Muscle layer of duodenum (tissue), 2 donors: ENCODE measurements at regions not wholly inside any gene's neighbourhood (a gene's known extent, or its start where the extent isn't known, plus 50 kb on each side); places are given as distances from the start of the nearest gene placed in this dataset.

Experiments used
- H3K27ac ChIP-seq: one replicate; pipeline ENCODE4 v1.7.0; 2013; ENCODE audit warnings: mild to moderate bottlenecking, low read length
- H3K27me3 ChIP-seq: one replicate; pipeline ENCODE4 v1.7.0; 2013; ENCODE audit warnings: low read depth, mild to moderate bottlenecking, control low read depth, low read length
- H3K36me3 ChIP-seq, 2 donors: one replicate each; pipeline ENCODE4 v1.7.0; 2013; ENCODE audit warnings: low read length in 2 of 2, control low read depth in 1 of 2, mild to moderate bottlenecking in 1 of 2; ENCODE audit not compliant: insufficient read depth in 2 of 2, control insufficient read depth in 1 of 2
- H3K4me1 ChIP-seq, 2 donors: one replicate each; pipeline ENCODE4 v1.7.0; 2013; ENCODE audit warnings: low read length in 2 of 2, mild to moderate bottlenecking in 2 of 2, control low read depth in 1 of 2, moderate library complexity in 1 of 2; ENCODE audit not compliant: insufficient read depth in 2 of 2, control insufficient read depth in 1 of 2
- H3K4me3 ChIP-seq, 2 donors: one replicate each; pipeline ENCODE4 v1.7.0; 2013; ENCODE audit warnings: low read length in 2 of 2, low read depth in 1 of 2, mild to moderate bottlenecking in 1 of 2
- H3K9me3 ChIP-seq, 2 donors: one replicate each; pipeline ENCODE4 v1.7.0; 2013; ENCODE audit warnings: low read length in 2 of 2, control low read depth in 1 of 2, mild to moderate bottlenecking in 1 of 2; ENCODE audit not compliant: control insufficient read depth in 1 of 2
- donor health status: healthy.

DNA sequence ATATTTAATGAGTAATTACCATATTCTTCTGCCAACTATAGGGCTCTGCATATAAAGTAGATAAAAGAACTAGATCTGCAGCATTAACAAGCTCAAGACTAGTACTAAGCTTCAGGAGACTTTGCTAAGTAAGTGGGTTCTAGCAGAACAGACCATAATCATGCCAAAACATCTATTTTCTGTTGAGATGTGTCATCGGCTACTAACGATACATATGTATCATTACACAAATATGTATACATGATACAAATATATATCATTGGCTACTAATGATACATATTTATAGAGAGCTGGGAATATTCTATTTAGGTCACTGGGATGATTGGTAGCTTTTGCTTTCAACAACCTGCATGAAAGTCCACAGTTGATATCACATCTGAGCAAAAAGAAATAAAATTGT is 185.8 kb upstream of the DCBLD2 start:
- Histone ChIP-seq H3K4me3 (no peak overlapping the region), H3K9me3 (no peaks in the 10 kb centered on the region), H3K36me3 (no peaks in the 10 kb centered on the region), H3K27ac (no peak overlapping the region), H3K27me3 (no peaks in the 10 kb centered on the region), H3K4me1 (no peaks in the 10 kb centered on the region)

DNA sequence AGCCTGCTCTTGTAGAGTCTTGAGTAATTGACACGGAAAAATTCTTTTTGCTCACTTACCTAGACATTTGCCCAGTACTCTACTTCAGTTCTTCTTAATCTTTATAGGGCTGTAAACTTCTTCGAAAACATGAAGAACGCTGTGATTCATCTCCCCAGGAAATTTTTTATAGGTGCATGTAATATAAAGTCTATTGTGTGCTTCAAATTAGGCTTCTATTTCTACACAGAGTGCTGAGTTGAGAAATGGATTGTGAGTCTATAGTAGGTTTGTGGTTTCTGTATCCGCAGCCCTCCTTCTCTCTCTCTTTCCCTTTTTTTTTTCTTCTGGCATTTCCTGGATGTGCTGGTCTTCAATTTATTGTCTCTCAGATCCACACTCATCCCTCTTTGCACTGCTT is 183.3 kb upstream of the DCBLD2 start:
- no peaks in the 10 kb centered on the region for H3K4me1 ChIP-seq
- no peak overlapping the region for H3K27ac ChIP-seq
- no peaks in the 10 kb centered on the region for H3K9me3 ChIP-seq
- H3K36me3 ChIP-seq = no peaks in the 10 kb centered on the region
- no peaks in the 10 kb centered on the region for H3K27me3 ChIP-seq
- no peak overlapping the region for H3K4me3 ChIP-seq

DNA sequence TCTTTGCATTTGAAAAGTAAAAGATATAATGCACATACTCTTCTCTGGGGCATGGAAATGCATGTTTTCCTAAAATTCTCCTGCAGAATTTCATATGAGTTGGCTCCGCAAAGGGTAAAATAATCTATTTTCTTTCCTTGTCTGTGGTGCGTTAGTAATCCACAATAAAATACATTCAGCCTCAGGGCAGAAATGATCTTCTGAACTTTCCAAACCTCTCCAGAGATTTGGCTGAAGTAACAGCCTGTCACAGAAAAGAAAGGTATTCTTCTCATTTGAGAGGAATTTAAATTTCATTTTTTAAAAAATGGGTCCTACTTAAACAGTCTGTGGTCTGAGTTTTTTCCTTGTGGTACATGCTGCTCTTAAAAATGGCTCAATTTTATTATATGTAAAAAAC is 182.7 kb upstream of the DCBLD2 start:
- no peaks in the 10 kb centered on the region for H3K27me3 ChIP-seq
- H3K9me3 ChIP-seq = no peaks in the 10 kb centered on the region
- no peaks in the 10 kb centered on the region for H3K4me1 ChIP-seq
- H3K27ac ChIP-seq = no peak overlapping the region
- H3K4me3 ChIP-seq = no peak overlapping the region
- no peaks in the 10 kb centered on the region for H3K36me3 ChIP-seq

DNA sequence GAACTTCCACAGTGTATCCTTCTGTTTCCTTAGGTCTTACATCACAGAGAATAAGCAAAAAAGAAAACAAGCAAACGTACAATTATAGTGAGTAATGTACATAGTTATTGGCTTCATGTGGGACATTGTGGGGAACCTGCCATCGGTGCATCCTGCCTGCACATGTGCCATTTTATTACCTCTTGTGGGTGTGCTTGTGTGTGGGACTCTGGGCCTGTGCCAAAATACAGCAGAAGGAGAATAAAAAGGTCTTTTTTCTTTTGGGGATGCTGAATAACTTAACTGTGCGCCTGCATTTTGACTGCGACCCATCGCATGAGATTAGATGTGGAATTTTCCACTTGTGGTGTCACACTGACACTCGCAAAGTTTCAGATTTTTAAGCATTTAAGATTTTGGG is 169.6 kb upstream of the DCBLD2 start:
- Histone ChIP-seq H3K27ac (no peak overlapping the region), H3K27me3 (no peaks in the 10 kb centered on the region), H3K36me3 (no peaks in the 10 kb centered on the region), H3K9me3 (peaks cover 0 to 3% of the 10 kb centered on the region in 2 donors), H3K4me1 (no peaks in the 10 kb centered on the region), H3K4me3 (no peak overlapping the region)

DNA sequence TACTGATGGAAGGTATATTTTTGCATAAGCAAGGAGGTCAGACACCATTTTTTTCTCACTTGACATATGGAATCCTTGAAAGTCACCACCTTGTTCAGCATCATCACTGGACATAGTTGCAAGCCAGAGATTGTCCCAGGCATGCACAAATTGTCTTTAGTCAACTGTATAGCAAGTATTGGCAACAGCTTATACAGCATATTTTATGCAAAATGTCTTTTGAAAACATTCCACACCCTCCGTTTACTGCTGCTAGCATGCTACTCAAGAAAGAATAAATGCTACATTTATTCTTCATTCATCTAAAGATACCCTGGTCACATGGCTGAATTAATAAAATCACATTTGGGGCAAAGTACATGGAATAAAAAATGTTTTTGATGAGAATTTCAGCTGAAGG is 168.5 kb upstream of the DCBLD2 start:
- H3K27ac ChIP-seq = no peak overlapping the region
- H3K36me3 ChIP-seq = no peaks in the 10 kb centered on the region
- H3K27me3 ChIP-seq = no peaks in the 10 kb centered on the region

DNA sequence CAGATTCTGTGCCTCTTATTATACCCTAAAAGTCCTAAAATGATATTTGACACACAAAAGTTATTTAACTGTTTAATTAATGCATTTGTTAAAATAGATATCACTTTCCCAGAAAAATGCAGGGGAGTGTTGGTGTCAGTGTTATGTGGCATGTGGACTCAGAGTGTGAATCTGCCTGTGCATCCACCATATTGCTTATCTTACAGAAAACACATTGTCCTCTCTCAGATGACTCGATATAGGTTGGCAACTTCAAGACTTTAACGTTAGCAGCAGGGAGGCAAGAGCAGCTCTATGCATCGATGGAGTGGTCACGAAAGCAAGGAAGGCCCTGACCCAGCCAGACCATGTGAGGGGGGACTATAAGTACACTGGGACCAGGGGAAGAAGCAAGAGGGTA is 165.4 kb upstream of the DCBLD2 start:
- H3K27me3 ChIP-seq = no peaks in the 10 kb centered on the region
- no peaks in the 10 kb centered on the region for H3K4me1 ChIP-seq
- no peak overlapping the region for H3K4me3 ChIP-seq
- no peaks in the 10 kb centered on the region for H3K9me3 ChIP-seq
- no peak overlapping the region for H3K27ac ChIP-seq
- H3K36me3 ChIP-seq = no peaks in the 10 kb centered on the region

More for the DNA sequence above, 168.5 kb upstream of the DCBLD2 start:
- H3K9me3 ChIP-seq = peaks cover 0 to 3% of the 10 kb centered on the region in 2 donors
- no peaks in the 10 kb centered on the region for H3K4me1 ChIP-seq
- no peak overlapping the region for H3K4me3 ChIP-seq

DNA sequence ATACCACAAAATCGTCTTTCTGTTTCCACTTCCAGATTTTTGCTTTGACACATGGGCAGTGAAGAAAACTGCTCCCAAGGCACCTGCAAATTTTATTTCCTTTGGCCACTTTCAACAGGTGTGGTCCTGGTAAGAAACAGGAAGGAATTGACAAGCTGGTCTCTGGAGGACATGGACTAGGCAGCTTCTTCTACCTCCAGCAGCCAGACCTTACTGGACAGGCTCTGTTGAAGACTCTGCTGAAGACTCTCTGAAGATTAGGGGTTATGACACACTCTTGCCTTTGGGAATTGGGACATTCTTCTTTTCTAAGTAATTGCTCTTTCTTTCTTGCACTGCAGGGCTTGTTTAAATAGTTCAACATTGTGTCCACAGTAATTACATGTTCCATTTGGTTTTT is 147.7 kb upstream of the DCBLD2 start:
- Histone ChIP-seq H3K27ac (no peak overlapping the region), H3K9me3 (no peaks in the 10 kb centered on the region), H3K27me3 (no peaks in the 10 kb centered on the region), H3K36me3 (no peaks in the 10 kb centered on the region), H3K4me1 (no peaks in the 10 kb centered on the region), H3K4me3 (no peak overlapping the region)

DNA sequence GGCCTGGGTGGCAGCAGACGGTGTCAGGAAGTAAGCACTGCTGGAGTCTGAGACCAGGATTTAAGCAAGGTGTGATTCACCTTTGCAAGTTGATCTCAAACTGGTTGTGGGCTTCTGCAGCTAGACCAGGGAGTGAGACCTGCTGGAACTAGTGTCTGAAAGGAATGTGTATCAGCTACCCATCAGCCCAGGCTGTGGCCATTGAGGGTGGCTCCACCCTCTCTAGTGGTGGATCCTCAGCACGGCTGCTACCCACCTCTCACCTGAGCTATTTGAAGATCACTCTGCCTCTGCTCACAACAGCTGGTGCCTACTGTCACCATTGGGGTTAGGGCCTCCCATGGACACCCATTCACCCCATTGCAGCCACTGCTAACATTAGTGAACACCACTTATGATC is 140.3 kb upstream of the DCBLD2 start:
- Histone ChIP-seq H3K4me1 (no peaks in the 10 kb centered on the region), H3K27me3 (no peaks in the 10 kb centered on the region), H3K4me3 (no peak overlapping the region), H3K36me3 (no peaks in the 10 kb centered on the region), H3K27ac (no peak overlapping the region), H3K9me3 (no peaks in the 10 kb centered on the region)

DNA sequence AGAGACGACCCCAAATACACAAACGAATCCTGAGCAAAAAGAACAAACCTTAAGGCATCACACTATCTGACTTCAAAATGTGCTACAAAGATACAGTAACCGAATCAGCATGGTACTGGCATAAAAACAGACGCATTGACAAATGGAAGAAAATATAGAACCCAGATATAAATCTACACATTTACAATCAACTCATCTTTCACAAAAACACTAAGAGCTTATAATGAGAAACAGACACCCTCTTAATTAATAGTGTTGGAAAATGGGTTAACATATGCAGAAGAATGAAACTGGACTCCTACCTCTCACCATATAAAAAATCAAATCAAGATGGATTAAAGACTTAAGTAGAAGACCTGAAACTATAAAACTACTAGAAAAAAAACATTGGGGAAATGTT is 130.3 kb upstream of the DCBLD2 start:
- Histone ChIP-seq H3K36me3 (no peaks in the 10 kb centered on the region), H3K27me3 (no peaks in the 10 kb centered on the region), H3K4me3 (no peak overlapping the region), H3K27ac (no peak overlapping the region), H3K9me3 (no peaks in the 10 kb centered on the region), H3K4me1 (no peaks in the 10 kb centered on the region)

DNA sequence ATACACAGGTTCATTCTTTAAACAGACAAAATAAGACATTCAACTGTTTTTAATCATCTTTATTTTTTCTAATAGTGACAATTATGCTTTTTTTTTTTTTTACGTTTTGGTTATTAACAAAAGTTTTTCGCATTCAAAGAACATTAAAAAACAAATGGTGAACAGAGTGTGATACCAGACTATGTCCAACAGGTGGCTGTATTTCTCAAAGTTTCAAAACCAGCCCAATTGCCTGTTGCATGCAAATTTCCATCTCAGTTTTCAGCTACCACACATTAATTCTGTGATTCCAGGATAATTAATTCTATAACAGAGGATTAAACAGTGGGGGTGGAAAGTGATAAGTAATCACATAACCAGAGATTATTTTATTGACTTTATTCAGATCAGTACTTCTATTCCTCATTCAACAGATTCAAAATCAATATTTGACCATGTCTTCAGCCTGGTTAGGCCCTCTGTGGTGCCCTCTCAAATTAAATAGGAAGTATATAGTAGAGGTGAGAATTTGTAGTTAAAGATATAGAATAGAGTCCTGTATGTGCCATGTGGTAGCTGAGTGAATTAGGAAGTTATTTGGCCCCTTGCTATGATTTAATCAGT is 122.2 kb upstream of the DCBLD2 start:
- Histone ChIP-seq H3K9me3 (no peaks in the 10 kb centered on the region), H3K27ac (no peak overlapping the region), H3K4me3 (no peak overlapping the region), H3K36me3 (no peaks in the 10 kb centered on the region), H3K4me1 (no peaks in the 10 kb centered on the region), H3K27me3 (no peaks in the 10 kb centered on the region)

DNA sequence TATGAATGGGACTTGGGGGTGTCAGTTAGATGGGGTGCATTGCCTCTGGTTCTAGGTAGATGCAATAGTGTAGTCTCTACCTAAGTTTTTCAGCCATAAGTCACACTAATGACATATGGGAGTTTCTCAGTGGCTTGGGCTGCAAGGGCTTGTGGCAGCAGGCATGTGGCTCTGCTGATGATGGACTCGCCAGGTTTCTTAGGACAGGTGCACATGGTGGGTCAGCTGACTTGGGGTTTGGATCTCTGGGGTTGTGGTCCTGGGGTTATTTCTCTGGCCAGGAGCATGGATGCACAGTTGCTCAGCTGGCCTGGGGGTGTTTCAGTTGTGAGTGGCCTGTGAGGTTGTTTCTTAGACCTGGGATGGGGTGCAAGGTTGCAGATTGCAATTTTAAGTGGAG is 120.0 kb upstream of the DCBLD2 start:
- Histone ChIP-seq H3K4me1 (no peaks in the 10 kb centered on the region), H3K4me3 (no peak overlapping the region), H3K9me3 (no peaks in the 10 kb centered on the region), H3K27ac (no peak overlapping the region), H3K36me3 (no peaks in the 10 kb centered on the region), H3K27me3 (no peaks in the 10 kb centered on the region)

DNA sequence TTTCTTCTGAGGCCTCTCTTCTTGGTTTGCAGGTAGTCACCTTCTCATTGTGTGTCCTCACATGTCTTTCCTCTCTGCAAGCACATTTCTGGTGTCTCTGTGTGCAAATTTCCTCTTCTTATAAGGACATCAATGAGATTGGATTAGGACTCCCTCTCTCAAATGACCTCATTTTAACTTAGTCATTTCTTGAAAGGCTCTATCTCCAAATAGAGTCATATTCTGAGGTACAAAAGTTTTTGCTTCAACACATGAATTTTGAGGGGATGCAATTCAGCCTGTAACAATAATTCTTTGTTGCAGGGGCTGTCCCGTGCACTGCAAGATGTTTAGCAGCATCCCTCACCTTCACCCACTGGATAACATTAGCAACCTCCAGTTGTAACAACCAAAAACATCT is 115.0 kb upstream of the DCBLD2 start:
- no peak overlapping the region for H3K27ac ChIP-seq
- no peak overlapping the region for H3K4me3 ChIP-seq
- no peaks in the 10 kb centered on the region for H3K9me3 ChIP-seq

More for the DNA sequence above, 115.0 kb upstream of the DCBLD2 start:
- H3K27me3 ChIP-seq = no peaks in the 10 kb centered on the region
- H3K4me1 ChIP-seq = no peaks in the 10 kb centered on the region
- H3K36me3 ChIP-seq = no peaks in the 10 kb centered on the region
